Liver (tissue), 3 donors: ENCODE measurements at regions not wholly inside any gene's neighbourhood (a gene's known extent, or its start where the extent isn't known, plus 50 kb on each side); places are given as distances from the start of the nearest gene placed in this dataset.

Source experiments
- ATF3 ChIP-seq: IDR thresholded peaks from 2 replicates; pipeline ENCODE4 v1.6.1; 2016; ENCODE audit warnings: antibody characterized with exemption
- CTCF ChIP-seq: fragments of 150-350 bp; IDR thresholded peaks from 2 replicates; pipeline ENCODE4 v1.5.1; 2017; ENCODE audit warnings: improper control_type of control experiment, low read depth, low read length; ENCODE audit not compliant: missing input control
- FOXA1 ChIP-seq: IDR thresholded peaks from 2 replicates; pipeline ENCODE4 v1.6.1; 2016; ENCODE audit warnings: antibody characterized with exemption
- MAX ChIP-seq: IDR thresholded peaks from 2 replicates; pipeline ENCODE4 v1.6.1; 2016; ENCODE audit warnings: antibody characterized with exemption
- RAD21 ChIP-seq, 2 donors: IDR thresholded peaks; 2 replicates each; pipeline ENCODE4 v1.6.1; 2016; ENCODE audit warnings: antibody characterized with exemption in 2 of 2, mild to moderate bottlenecking in 2 of 2
- REST ChIP-seq: IDR thresholded peaks from 2 replicates; pipeline ENCODE4 v1.6.1; 2016; ENCODE audit warnings: antibody characterized with exemption, mild to moderate bottlenecking
- RXRA ChIP-seq, 2 donors: IDR thresholded peaks; 2 replicates each; pipeline ENCODE4 v1.6.1; 2017 to 2018; ENCODE audit warnings: antibody characterized with exemption in 2 of 2, mild to moderate bottlenecking in 1 of 2
- SP1 ChIP-seq: IDR thresholded peaks from 2 replicates; pipeline ENCODE4 v1.6.1; 2018; ENCODE audit warnings: antibody characterized with exemption, mild to moderate bottlenecking
- ZBTB33 ChIP-seq: IDR thresholded peaks from 2 replicates; pipeline ENCODE4 v1.6.1; 2016; ENCODE audit warnings: antibody characterized with exemption
- donor health status: healthy.
- donor health status: healthy.

GRCh38 chr4:10204401-10205058 lies 87.9 kb upstream of the WDR1 start:
- no peak for TF ChIP-seq ATF3
- TF ChIP-seq CTCF = no peak
- no peak for TF ChIP-seq RAD21 (IDR thresholded peaks at IDR 0.05)
- no peak for TF ChIP-seq SP1
- TF ChIP-seq MAX = no peak
- no peak for TF ChIP-seq REST
- no peak for TF ChIP-seq RXRA (IDR thresholded peaks at IDR 0.05)
- no peak for TF ChIP-seq FOXA1
- TF ChIP-seq ZBTB33 = no peak
